Lower lobe of right lung (tissue), 2 donors: ENCODE measurements at regions not wholly inside any gene's neighbourhood (a gene's known extent, or its start where the extent isn't known, plus 50 kb on each side); places are given as distances from the start of the nearest gene placed in this dataset.

ENCODE experiments used
- ATAC-seq, 2 donors: fragments of 200-7000 bp; cut with Tn5 transposase; one replicate each; pipeline ENCODE4 v1.9.1; 2020 to 2022; ENCODE audit warnings: mild to moderate bottlenecking in 2 of 2, moderate library complexity in 2 of 2
- DNase-seq: peaks from one replicate; pipeline ENCODE4 v3.0.0-alpha.2; 2020
- H3K27ac ChIP-seq: fragments of 200-600 bp; one replicate; pipeline ENCODE4 v1.8.0; 2022
- H3K27me3 ChIP-seq: fragments of 200-600 bp; one replicate; pipeline ENCODE4 v1.8.0; 2022; ENCODE audit warnings: low read depth
- H3K36me3 ChIP-seq: fragments of 200-600 bp; one replicate; pipeline ENCODE4 v1.8.0; 2022; ENCODE audit warnings: mild to moderate bottlenecking
- H3K4me1 ChIP-seq: fragments of 200-600 bp; one replicate; pipeline ENCODE4 v1.8.0; 2022
- H3K4me3 ChIP-seq: fragments of 200-600 bp; one replicate; pipeline ENCODE4 v1.8.0; 2022; ENCODE audit warnings: mild to moderate bottlenecking
- H3K9me3 ChIP-seq: fragments of 200-600 bp; one replicate; pipeline ENCODE4 v1.8.0; 2022
- CTCF ChIP-seq: fragments of 200-600 bp; IDR thresholded peaks from one replicate; pipeline ENCODE4 v1.8.0; 2022; ENCODE audit warnings: antibody characterized with exemption, mild to moderate bottlenecking
- intact Hi-C: fragments of 100-400 bp; cut with DNase I; formaldehyde crosslinking; loops from one replicate; pipeline ENCODE4 v1.11.0; 2022
- donor health status: DM: no; HTN: yes; CAD: no; lungs with severe emphysema.

- no peak for ATAC-seq
- peaks cover 22% of the 10 kb centered on the region for H3K9me3 ChIP-seq
- intact Hi-C loops, result no loop called here
- TF ChIP-seq CTCF, result no peak
- H3K4me1 ChIP-seq, result no peaks in the 10 kb centered on the region
- no peaks in the 10 kb centered on the region for H3K27me3 ChIP-seq
- H3K4me3 ChIP-seq, result no peak overlapping the region
- H3K27ac ChIP-seq, result no peak overlapping the region
- H3K36me3 ChIP-seq, result no peaks in the 10 kb centered on the region
- no peak for DNase-seq
Measured at GRCh38 chr5:33010846-33011245, 299.7 kb downstream of the NPR3 start.

- no peak overlapping the region for H3K27ac ChIP-seq
- peaks cover 30% of the 10 kb centered on the region for H3K9me3 ChIP-seq
- DNase-seq (no peak), ATAC-seq (no peak)
- H3K36me3 ChIP-seq, result no peaks in the 10 kb centered on the region
- no peaks in the 10 kb centered on the region for H3K4me1 ChIP-seq
- H3K4me3 ChIP-seq, result no peak overlapping the region
- no peak for TF ChIP-seq CTCF
- intact Hi-C loops, result no loop called here
- H3K27me3 ChIP-seq, result no peaks in the 10 kb centered on the region
Measured at GRCh38 chr5:33011801-33012200, 300.7 kb downstream of the NPR3 start.

GRCh38 chr5:33023649-33024048, 312.5 kb downstream of the NPR3 start:
- intact Hi-C loops, result no loop called here
- ATAC-seq, result no peak
- H3K9me3 ChIP-seq, result no peaks in the 10 kb centered on the region
- H3K4me1 ChIP-seq, result no peaks in the 10 kb centered on the region
- DNase-seq, result no peak
- H3K27me3 ChIP-seq, result no peaks in the 10 kb centered on the region
- H3K4me3 ChIP-seq, result no peak overlapping the region
- H3K27ac ChIP-seq, result no peak overlapping the region
- H3K36me3 ChIP-seq, result no peaks in the 10 kb centered on the region
- no peak for TF ChIP-seq CTCF

GRCh38 chr5:33032271-33033070, 321.4 kb downstream of the NPR3 start:
- intact Hi-C loops, result no loop called here
- ATAC-seq, result no peak
- Histone ChIP-seq H3K27me3 (no peaks in the 10 kb centered on the region), H3K36me3 (no peaks in the 10 kb centered on the region), H3K27ac (no peak overlapping the region), H3K4me1 (no peaks in the 10 kb centered on the region), H3K9me3 (no peaks in the 10 kb centered on the region), H3K4me3 (no peak overlapping the region)
- TF ChIP-seq CTCF, result no peak
- DNase-seq, result no peak

GRCh38 chr5:33033516-33033915, 322.4 kb downstream of the NPR3 start:
- no peaks in the 10 kb centered on the region for H3K27me3 ChIP-seq
- no peaks in the 10 kb centered on the region for H3K4me1 ChIP-seq
- TF ChIP-seq CTCF, result no peak
- H3K9me3 ChIP-seq, result no peaks in the 10 kb centered on the region
- ATAC-seq (no peak), DNase-seq (no peak)
- intact Hi-C loops, result no loop called here
- H3K27ac ChIP-seq, result no peak overlapping the region
- no peaks in the 10 kb centered on the region for H3K36me3 ChIP-seq
- H3K4me3 ChIP-seq, result no peak overlapping the region
